ENCODE measurements at regions not wholly inside any gene's neighbourhood (a gene's known extent, or its start where the extent isn't known, plus 50 kb on each side); places are given as distances from the start of the nearest gene placed in this dataset.

DNA sequence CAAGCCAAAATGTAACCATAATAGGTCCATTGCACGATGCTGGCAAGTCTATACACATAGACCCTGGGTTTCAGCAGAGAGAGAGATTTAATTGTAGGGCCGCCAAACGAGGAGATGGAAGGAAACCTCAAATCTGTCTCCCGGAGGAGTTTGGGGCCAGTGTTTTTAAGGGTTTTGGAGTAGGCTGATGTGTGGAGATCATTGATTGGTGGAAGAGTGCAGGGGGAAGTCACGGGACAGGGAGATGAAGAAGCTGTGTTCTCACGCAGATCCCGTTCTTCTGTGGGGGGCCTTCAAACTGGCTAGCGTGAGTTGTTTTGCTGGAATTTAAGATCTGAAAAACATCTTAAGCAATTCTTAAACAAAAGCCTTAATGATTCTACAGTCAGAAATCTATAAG, 84.8 kb downstream of the KATNIP start:
- Histone ChIP-seq H2BK120ac (ENCODE audit: low read depth, low read length) (peak overlapping the region; percentile 65), H3K14ac (replicated peaks; ENCODE audit: low read depth, low read length) (0 out of 2 replicates have a peak overlapping the region, but pooled peaks have one; percentile 75), H3K9ac (ENCODE audit: low read depth, low read length) (peak overlapping the region; percentile 54; the same call in 1 of the 2 replicates), H4K8ac (ENCODE audit: low read depth in 2 of 2, low read length in 2 of 2) (peak overlapping the region; percentile 67 to 68), H3K36me3 (ENCODE audit: control insufficient read depth, insufficient read depth, low read length) (peaks cover 1% of the 10 kb centered on the region; the same call in 1 of the 2 replicates), H3K56ac (ENCODE audit: extremely low read depth, insufficient read depth, low read length) (no peak overlapping the region), H3K23ac (ENCODE audit: low read depth, low read length) (peak overlapping the region; percentile 87), H3K79me1 (ENCODE audit: low read depth in 1 of 2, low read length in 2 of 2) (no peaks in the 10 kb centered on the region), H3K27ac (ENCODE audit: insufficient read depth, low read length) (peak overlapping the region; percentile 88; the same call in 1 of the 2 replicates), H2BK5ac (ENCODE audit: low read depth, low read length, poor library complexity, severe bottlenecking) (peak overlapping the region; percentile 38), H3K4me1 (ENCODE audit: control insufficient read depth, insufficient read depth, low read length) (peaks cover 10% of the 10 kb centered on the region; the same call in 1 of the 2 replicates), H3K4me3 (ENCODE audit: insufficient read depth, low read depth, low read length) (no peak overlapping the region), H2AK9ac (replicated peaks; ENCODE audit: low read depth, low read length, poor library complexity) (no peak overlapping the region), H4K5ac (ENCODE audit: low read depth, low read length) (peak overlapping the region; percentile 85; the same call in 1 of the 2 replicates), H3K4me2 (ENCODE audit: low read depth, low read length) (no peak overlapping the region; the same call in 1 of the 2 replicates), H3K18ac (ENCODE audit: low read depth, low read length) (peak overlapping the region; percentile 62), H3K4ac (ENCODE audit: low read depth, low read length) (peak overlapping the region; percentile 76), H3K27me3 (ENCODE audit: control insufficient read depth, insufficient read depth, low read length) (no peaks in the 10 kb centered on the region), H2AFZ (replicated peaks; ENCODE audit: low read length, poor library complexity) (peak overlapping the region; percentile 34), H3K9me3 (ENCODE audit: control insufficient read depth, insufficient read depth, low read length) (no peaks in the 10 kb centered on the region), H4K91ac (ENCODE audit: insufficient read depth, low read depth, low read length) (peak overlapping the region; percentile 35; the same call in 1 of the 2 replicates), H3K9me1 (ENCODE audit: insufficient read depth, low read length) (peaks cover 3% of the 10 kb centered on the region), H2BK20ac (ENCODE audit: low read depth, low read length) (0 out of 2 replicates have a peak overlapping the region, but pooled peaks have one; percentile 33), H2AK5ac (ENCODE audit: low read depth, low read length) (peak overlapping the region; percentile 59), H2BK15ac (ENCODE audit: low read depth, low read length) (0 out of 3 replicates have a peak overlapping the region, but pooled peaks have one; percentile 23), H4K20me1 (ENCODE audit: insufficient read depth, low read length) (no peaks in the 10 kb centered on the region)
- intact Hi-C loops (cut with micrococcal nuclease) = loop anchor here (10.0 kb wide), 1 partner anchor 140 kb away; no protein-coding TSS in a partner anchor
- TF ChIP-seq MXI1 (IDR thresholded peaks at IDR 0.05; ENCODE audit: borderline replicate concordance, low read depth, low read length) (no peak), MAZ (IDR thresholded peaks at IDR 0.05; ENCODE audit: borderline replicate concordance, low read depth, low read length) (no peak), BHLHE40 (IDR thresholded peaks at IDR 0.05; ENCODE audit: low read depth, low read length) (0 out of 2 replicates have a peak, but pooled peaks have one; percentile 15), CHD1 (IDR thresholded peaks at IDR 0.05; ENCODE audit: low read depth, low read length) (no peak), FOS (IDR thresholded peaks at IDR 0.05; ENCODE audit: low read depth, low read length) (no peak)
- dilution Hi-C loops (cut with HindIII; ENCODE audit: low sequenced_read_pairs, unreplicated experiment) = no loop called here
- CTCF ChIA-PET = interaction anchor here (0.6 to 2.5 kb wide), 2 partner anchors 436 to 835 kb away, joined by 4 to 10 read pairs; no protein-coding TSS in a partner anchor
- 29% methylated on average over 3 of the region's 8 CpGs; no CpG with 5 or more reads in 1 of the 2 experiments for WGBS, 2 experiments (ENCODE audit: extremely low coverage in 2 of 2, insufficient read length in 1 of 2)
- ATAC-seq (ENCODE audit: low read depth) = peak; percentile 82
- in situ Hi-C loops (cut with MboI; ENCODE audit: low sequenced_read_pairs) = loop anchor here (10.0 kb wide), 1 partner anchor 440 kb away; no protein-coding TSS in a partner anchor
- BruUV-seq (replicated peaks) = no TSS peak
- DNase-seq = peak; percentile 61
- POLR2A ChIA-PET (ENCODE audit: unreplicated experiment) = no interaction called here

Measured in IMR-90 (cell line).